GM12875 (cell line): ENCODE measurements at regions not wholly inside any gene's neighbourhood (a gene's known extent, or its start where the extent isn't known, plus 50 kb on each side); places are given as distances from the start of the nearest gene placed in this dataset.

Source experiments
- H3K4me3 ChIP-seq: one replicate; pipeline ENCODE4 v1.5.1; 2011; ENCODE audit warnings: low read depth, low read length, control low read depth
- CTCF ChIP-seq: IDR thresholded peaks from 2 replicates; pipeline ENCODE4 v1.5.1; 2011; ENCODE audit warnings: low read depth, mild to moderate bottlenecking, control low read depth, inconsistent platforms, low read length, moderate library complexity, borderline replicate concordance; ENCODE audit not compliant: insufficient read depth

GRCh38 chr5:105963696-105964255 lies 1707.0 kb downstream of the EFNA5 start:
- no peak overlapping the region for H3K4me3 ChIP-seq
- no peak for TF ChIP-seq CTCF

GRCh38 chr5:105961572-105961971 lies 1709.2 kb downstream of the EFNA5 start:
- no peak for TF ChIP-seq CTCF

GRCh38 chr5:105956456-105957196 lies 1714.1 kb downstream of the EFNA5 start:
- no peak overlapping the region for H3K4me3 ChIP-seq
- TF ChIP-seq CTCF: no peak

More at GRCh38 chr5:105961572-105961971, 1709.2 kb downstream of the EFNA5 start:
- no peak overlapping the region for H3K4me3 ChIP-seq

DNA sequence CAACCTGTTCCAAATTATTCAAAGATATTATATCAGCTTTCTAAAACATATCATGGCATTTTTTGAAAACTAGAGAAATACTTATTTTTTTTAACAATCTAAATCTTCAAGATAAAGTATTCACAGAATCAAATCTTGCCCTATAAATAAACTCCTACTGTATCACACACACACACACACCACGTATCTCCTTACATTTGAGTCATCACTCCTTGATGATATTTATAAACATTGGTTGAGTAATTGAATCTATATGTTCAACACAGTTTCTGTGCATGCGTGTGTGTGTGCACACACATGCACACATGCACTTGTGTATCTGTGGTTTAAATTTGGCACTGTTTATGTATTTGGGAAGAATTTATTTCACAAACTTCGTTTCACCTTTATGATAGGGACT lies 1716.4 kb downstream of the EFNA5 start:
- TF ChIP-seq CTCF: no peak

GRCh38 chr5:105953616-105954015 lies 1717.1 kb downstream of the EFNA5 start:
- H3K4me3 ChIP-seq: no peak overlapping the region

More for the DNA sequence above, 1716.4 kb downstream of the EFNA5 start:
- H3K4me3 ChIP-seq: no peak overlapping the region

DNA sequence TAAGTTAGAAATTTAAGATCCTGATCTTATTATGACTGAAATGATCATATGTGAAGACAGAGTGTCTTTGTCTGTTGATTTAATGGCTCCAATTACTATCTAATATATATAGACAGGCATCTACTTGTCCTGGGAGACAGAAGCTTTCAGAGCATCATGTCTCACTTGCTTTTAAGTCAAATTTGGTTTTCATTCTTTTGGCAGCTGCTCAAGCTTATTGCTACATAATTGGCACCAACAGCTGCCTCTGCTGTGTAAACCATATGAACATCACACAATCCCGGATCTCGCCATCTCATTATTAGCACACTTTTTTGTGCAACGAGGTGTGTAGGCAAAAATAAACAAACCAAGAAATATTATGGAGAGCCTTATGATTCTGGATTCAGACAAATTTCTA lies 1717.9 kb downstream of the EFNA5 start:
- no peak for TF ChIP-seq CTCF
- H3K4me3 ChIP-seq: no peak overlapping the region

More at GRCh38 chr5:105953616-105954015, 1717.1 kb downstream of the EFNA5 start:
- TF ChIP-seq CTCF: no peak

GRCh38 chr5:105947461-105947860 lies 1723.3 kb downstream of the EFNA5 start:
- TF ChIP-seq CTCF: no peak
- H3K4me3 ChIP-seq: no peak overlapping the region
